ENCODE measurements at regions not wholly inside any gene's neighbourhood (a gene's known extent, or its start where the extent isn't known, plus 50 kb on each side); places are given as distances from the start of the nearest gene placed in this dataset.

- no peak for DNase-seq (ENCODE audit: low read depth)
- no peak for TF ChIP-seq CTCF (IDR thresholded peaks at IDR 0.05; ENCODE audit: low read length, missing control alignments)
- H3K4me3 ChIP-seq (replicated peaks; ENCODE audit: low read depth, low read length) = no peak overlapping the region
Measured at GRCh38 chr10:129274748-129275474, 192.1 kb upstream of the MGMT start.

GRCh38 chr10:129275886-129276285 is 191.2 kb upstream of the MGMT start:
- DNase-seq (ENCODE audit: low read depth) = no peak
- TF ChIP-seq CTCF (IDR thresholded peaks at IDR 0.05; ENCODE audit: low read length, missing control alignments) = no peak
- no peak overlapping the region for H3K4me3 ChIP-seq (replicated peaks; ENCODE audit: low read depth, low read length)

- H3K4me3 ChIP-seq (replicated peaks; ENCODE audit: low read depth, low read length) = no peak overlapping the region
- DNase-seq (ENCODE audit: low read depth) = no peak
- TF ChIP-seq CTCF (IDR thresholded peaks at IDR 0.05; ENCODE audit: low read length, missing control alignments) = no peak
Measured at GRCh38 chr10:129277084-129277483, 190.0 kb upstream of the MGMT start.

GRCh38 chr10:129277841-129278240 is 189.2 kb upstream of the MGMT start:
- no peak overlapping the region for H3K4me3 ChIP-seq (replicated peaks; ENCODE audit: low read depth, low read length)
- TF ChIP-seq CTCF (IDR thresholded peaks at IDR 0.05; ENCODE audit: low read length, missing control alignments) = no peak
- no peak for DNase-seq (ENCODE audit: low read depth)

GRCh38 chr10:129278686-129279085 is 188.4 kb upstream of the MGMT start:
- no peak for DNase-seq (ENCODE audit: low read depth)
- H3K4me3 ChIP-seq (replicated peaks; ENCODE audit: low read depth, low read length) = no peak overlapping the region
- TF ChIP-seq CTCF (IDR thresholded peaks at IDR 0.05; ENCODE audit: low read length, missing control alignments) = no peak

- DNase-seq (ENCODE audit: low read depth) = no peak
- H3K4me3 ChIP-seq (replicated peaks; ENCODE audit: low read depth, low read length) = no peak overlapping the region
- TF ChIP-seq CTCF (IDR thresholded peaks at IDR 0.05; ENCODE audit: low read length, missing control alignments) = no peak
Measured at GRCh38 chr10:129279446-129280154, 187.4 kb upstream of the MGMT start.

GRCh38 chr10:129280155-129280502 is 186.9 kb upstream of the MGMT start:
- no peak overlapping the region for H3K4me3 ChIP-seq (replicated peaks; ENCODE audit: low read depth, low read length)
- no peak for TF ChIP-seq CTCF (IDR thresholded peaks at IDR 0.05; ENCODE audit: low read length, missing control alignments)
- no peak for DNase-seq (ENCODE audit: low read depth)

Data from fibroblast of pulmonary artery (primary cell).